ENCODE measurements at regions not wholly inside any gene's neighbourhood (a gene's known extent, or its start where the extent isn't known, plus 50 kb on each side); places are given as distances from the start of the nearest gene placed in this dataset.
"Not testable (repeated sequence)": the region's sequence is repeated elsewhere in the genome, so short reads cannot be mapped to it uniquely, and the experiment has no call there.

- not testable (repeated sequence) for TF ChIP-seq EP300, CTCF, POLR2A (IDR thresholded peaks at IDR 0.05)
Measured at GRCh38 chr1:219707885-219708284, 95.0 kb upstream of the ZC3H11B start.

Data from ovary (tissue), 3 donors.